GM21423 (cell line): ENCODE measurements at regions not wholly inside any gene's neighbourhood (a gene's known extent, or its start where the extent isn't known, plus 50 kb on each side); places are given as distances from the start of the nearest gene placed in this dataset.

Source experiments
- ATAC-seq: cut with Tn5 transposase; IDR thresholded peaks from one replicate; pipeline ENCODE4 v1.9.1; 2021; ENCODE audit warnings: mild to moderate bottlenecking, moderate library complexity; ENCODE audit not compliant: unreplicated experiment

- ATAC-seq: no peak
These were observed 52.5 kb downstream of the EPRS1 start for GRCh38 chr1:219993554-219994433.

- no peak for ATAC-seq
These were observed 54.4 kb downstream of the EPRS1 start for GRCh38 chr1:219991919-219992318.

- ATAC-seq: no peak
These were observed 54.8 kb downstream of the EPRS1 start for GRCh38 chr1:219991511-219991810.

- ATAC-seq: no peak
These were observed 55.4 kb downstream of the EPRS1 start for GRCh38 chr1:219990782-219991510.

- no peak for ATAC-seq
These were observed 56.5 kb downstream of the EPRS1 start for GRCh38 chr1:219989766-219990165.

GRCh38 chr1:219988818-219989217, 57.5 kb downstream of the EPRS1 start:
- no peak for ATAC-seq

- peak; percentile 67 for ATAC-seq
These were observed 57.9 kb downstream of the EPRS1 start for GRCh38 chr1:219988387-219988786.

GRCh38 chr1:219987325-219987724, 59.0 kb upstream of the SLC30A10 start:
- ATAC-seq: no peak

GRCh38 chr1:219985169-219985568, 56.8 kb upstream of the SLC30A10 start:
- no peak for ATAC-seq
